ENCODE measurements at regions not wholly inside any gene's neighbourhood (a gene's known extent, or its start where the extent isn't known, plus 50 kb on each side); places are given as distances from the start of the nearest gene placed in this dataset.

DNA sequence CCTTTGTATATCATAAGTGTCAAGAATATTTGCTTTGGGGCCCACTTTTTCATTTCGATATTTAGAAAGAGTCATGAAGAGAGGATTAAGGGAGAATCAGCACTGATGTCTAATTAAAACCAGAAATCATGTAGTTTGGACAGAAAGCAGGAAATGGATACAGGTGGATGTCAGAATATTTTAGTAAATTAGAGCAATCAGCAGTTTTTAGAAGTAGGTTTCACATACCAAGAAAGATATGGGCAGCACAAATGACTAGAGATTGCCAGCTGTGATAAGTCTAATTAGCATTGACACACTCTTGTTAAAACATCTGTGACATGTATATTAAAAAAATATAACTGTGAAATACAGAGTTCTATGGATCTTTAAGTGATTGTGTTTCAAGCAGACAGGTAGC is 180.8 kb upstream of the POM121L12 start:
- TF ChIP-seq, protein P1, sequence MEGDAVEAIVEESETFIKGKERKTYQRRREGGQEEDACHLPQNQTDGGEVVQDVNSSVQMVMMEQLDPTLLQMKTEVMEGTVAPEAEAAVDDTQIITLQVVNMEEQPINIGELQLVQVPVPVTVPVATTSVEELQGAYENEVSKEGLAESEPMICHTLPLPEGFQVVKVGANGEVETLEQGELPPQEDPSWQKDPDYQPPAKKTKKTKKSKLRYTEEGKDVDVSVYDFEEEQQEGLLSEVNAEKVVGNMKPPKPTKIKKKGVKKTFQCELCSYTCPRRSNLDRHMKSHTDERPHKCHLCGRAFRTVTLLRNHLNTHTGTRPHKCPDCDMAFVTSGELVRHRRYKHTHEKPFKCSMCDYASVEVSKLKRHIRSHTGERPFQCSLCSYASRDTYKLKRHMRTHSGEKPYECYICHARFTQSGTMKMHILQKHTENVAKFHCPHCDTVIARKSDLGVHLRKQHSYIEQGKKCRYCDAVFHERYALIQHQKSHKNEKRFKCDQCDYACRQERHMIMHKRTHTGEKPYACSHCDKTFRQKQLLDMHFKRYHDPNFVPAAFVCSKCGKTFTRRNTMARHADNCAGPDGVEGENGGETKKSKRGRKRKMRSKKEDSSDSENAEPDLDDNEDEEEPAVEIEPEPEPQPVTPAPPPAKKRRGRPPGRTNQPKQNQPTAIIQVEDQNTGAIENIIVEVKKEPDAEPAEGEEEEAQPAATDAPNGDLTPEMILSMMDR (IDR thresholded peaks at IDR 0.05; ENCODE audit: low read depth, low read length), result no peak
- H3K4me3 ChIP-seq (ENCODE audit: low read depth, low read length), result no peak overlapping the region

DNA sequence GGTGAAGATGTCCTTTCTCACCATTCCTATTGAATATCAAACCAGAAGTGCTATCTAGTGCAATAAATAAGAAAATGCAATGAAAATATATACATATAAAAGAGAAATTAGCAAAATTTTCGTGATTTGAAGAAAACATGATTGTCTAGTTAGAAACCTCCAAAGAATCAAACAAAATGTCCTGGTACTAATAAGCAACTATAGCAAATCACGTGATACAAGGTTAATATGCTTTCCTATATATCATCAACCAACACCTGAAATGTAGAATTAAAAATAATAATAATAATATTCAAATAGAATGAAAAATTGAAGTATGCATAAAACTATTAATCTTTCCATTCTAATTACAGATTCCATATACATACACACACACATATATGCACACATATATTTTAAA is 183.9 kb upstream of the POM121L12 start:
- H3K4me3 ChIP-seq (ENCODE audit: low read depth, low read length), result no peak overlapping the region
- TF ChIP-seq, protein P1 (IDR thresholded peaks at IDR 0.05; ENCODE audit: low read depth, low read length), result no peak

DNA sequence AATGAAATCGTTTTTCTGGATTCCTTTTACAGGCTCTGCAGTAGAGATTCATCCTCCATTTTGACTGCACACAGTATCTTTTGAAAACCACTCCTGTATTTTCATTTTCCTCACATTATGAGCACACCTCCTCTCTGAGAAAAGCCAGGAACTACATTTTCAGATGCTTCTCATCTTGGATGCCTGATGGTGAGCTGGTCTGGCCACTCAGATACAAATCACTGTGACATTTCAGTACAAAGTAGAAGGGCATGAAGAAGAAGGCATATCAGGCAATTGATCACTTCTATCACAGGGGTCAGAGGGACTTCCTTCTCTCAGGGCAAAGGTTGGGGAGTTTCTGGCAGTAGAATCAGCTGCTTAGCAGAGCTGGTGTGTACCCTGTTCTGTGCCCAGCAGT is 192.0 kb upstream of the POM121L12 start:
- TF ChIP-seq, protein P1 (IDR thresholded peaks at IDR 0.05; ENCODE audit: low read depth, low read length), result no peak
- no peak overlapping the region for H3K4me3 ChIP-seq (ENCODE audit: low read depth, low read length)

DNA sequence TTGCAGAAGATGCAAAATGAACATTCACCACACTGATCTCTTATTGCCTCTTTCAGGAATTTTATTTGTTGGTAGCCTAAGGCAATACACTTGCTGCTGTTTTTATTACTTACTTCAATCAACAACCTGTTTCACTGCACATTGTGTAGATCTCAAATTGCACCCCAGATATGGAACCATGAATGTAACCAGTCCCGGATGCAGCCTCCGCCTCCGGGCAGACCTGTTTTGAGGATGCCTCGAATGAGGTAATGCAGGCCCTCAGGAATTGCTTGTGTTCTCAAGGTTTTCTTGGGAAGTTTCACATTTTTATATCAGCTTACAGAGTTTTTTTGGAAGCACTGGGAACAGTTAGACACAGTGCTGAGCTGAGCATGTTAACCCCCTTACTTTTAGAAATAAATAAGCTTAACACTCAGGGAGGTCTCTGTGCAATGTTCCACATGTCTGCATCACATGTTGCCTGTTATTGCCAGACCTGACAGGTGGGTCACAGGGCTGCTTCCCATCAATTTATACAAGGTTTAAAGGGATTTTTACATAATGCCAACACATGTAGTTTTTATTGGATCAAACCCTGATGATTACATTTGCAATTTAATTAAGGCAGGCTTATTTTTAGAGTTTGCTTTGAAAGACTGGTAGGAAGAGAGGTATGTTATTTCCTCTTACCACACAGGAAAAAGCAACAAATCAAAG is 193.1 kb upstream of the POM121L12 start:
- H3K4me3 ChIP-seq (ENCODE audit: low read depth, low read length), result no peak overlapping the region
- TF ChIP-seq, protein P1 (IDR thresholded peaks at IDR 0.05; ENCODE audit: low read depth, low read length), result no peak

DNA sequence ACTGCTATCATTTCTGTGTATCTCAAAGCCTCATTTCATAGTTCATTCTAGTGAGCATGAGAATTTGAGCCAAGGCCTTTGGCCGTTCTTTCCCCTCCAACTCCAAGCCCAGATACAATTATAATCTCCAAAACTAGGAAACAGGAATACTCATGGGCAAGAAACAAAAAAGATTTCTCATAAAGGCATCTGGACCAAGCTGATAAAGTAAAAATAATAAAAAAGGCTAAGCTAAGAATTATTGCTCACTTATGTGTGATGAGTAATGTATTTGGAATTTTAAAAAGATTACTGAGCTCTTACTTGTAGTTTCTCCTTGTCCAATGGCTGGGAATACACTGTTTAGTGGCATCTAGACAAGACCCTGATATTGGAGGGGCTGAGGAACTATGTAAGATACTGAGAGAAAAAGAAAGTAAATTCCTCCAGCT is 196.4 kb upstream of the POM121L12 start:
- no peak overlapping the region for H3K4me3 ChIP-seq (ENCODE audit: low read depth, low read length)
- TF ChIP-seq, protein P1 (IDR thresholded peaks at IDR 0.05; ENCODE audit: low read depth, low read length), result no peak

DNA sequence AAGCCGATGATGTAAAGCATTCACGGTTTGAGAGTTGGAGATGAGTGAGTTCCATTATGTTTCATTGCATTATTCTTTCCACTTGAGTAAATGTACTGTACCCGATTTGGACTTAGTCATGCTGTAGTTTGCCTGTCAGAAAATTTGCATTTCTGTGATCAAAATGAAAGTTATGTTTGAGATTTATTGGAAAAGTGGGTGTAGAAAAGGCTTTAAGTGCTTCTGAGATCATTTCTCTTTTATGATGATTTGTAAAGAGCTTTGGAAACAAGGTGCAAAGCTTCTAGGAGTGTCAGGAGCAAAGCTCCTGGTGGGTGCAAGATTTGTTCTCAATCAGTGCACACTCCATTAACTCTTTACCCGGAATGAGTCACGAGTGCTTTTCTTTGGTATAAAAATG is 204.1 kb upstream of the POM121L12 start:
- TF ChIP-seq, protein P1 (IDR thresholded peaks at IDR 0.05; ENCODE audit: low read depth, low read length), result no peak
- no peak overlapping the region for H3K4me3 ChIP-seq (ENCODE audit: low read depth, low read length)

DNA sequence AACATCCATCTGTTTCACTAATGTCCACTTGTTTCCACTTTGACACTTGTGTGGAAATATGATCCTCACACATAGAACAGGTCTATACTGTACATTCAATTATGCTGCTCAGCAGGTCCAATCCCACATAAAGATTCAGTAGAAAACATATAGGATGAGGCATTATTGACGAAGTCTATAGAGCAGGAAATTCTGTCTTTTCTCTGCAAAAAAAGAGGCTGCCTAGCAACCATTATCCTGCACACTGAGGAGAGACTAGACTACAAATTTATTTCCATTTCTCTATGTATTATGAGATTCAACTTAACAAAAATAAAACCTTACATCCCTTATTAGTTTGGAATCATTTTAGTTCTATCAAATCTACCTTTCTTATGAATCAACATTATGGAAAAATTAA is 204.6 kb upstream of the POM121L12 start:
- TF ChIP-seq, protein P1 (IDR thresholded peaks at IDR 0.05; ENCODE audit: low read depth, low read length), result no peak
- no peak overlapping the region for H3K4me3 ChIP-seq (ENCODE audit: low read depth, low read length)
